Kasumi-1 (cell line): ENCODE measurements at regions not wholly inside any gene's neighbourhood (a gene's known extent, or its start where the extent isn't known, plus 50 kb on each side); places are given as distances from the start of the nearest gene placed in this dataset.

Experiments
- DNase-seq, 2 experiments: peaks; one replicate each; lab custom pipeline; 2025; lab: John Stamatoyannopoulos, UW

DNA sequence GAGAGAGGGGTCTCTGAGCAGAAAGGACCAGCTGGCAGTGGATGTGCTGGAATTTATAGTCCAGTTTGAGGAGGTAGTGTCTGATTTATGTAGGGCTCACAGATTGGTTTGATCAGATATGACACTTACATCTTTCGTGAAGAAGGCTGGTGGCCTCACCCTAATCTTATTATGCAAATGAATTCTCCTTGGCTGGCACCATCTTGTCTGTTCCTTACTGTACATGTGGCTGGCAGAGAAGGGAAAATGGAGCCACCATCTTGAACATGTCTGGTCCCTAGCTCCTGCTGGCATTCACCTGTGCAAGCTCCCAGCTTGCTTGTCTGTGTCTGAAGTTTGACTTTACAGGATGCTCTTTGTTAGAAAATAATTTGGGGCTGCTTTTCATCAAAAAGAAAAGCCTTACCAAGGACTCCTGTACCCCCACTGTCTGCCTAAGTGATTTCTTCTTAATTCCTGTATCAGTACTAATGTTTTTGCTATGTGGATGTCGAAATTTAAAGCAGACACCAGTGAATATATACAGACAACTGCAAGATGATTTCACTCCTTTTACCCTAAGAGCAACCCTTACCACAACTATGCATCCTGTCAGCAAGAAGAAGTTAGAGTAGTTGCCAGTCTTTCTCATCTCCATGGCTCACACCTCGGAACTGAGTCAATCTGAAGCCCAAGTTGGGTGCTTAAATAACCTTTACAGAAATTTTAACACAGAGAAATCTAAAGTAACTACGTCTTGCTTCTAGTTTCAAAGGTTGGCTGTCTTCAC is 322.0 kb upstream of the SEMA3D start:
- DNase-seq, result no peak

GRCh38 chr7:85498031-85498430 is 311.2 kb upstream of the SEMA3D start:
- no peak for DNase-seq

- DNase-seq, result no peak
These were observed 302.6 kb upstream of the SEMA3D start for GRCh38 chr7:85489498-85489897.

GRCh38 chr7:85488406-85488805 is 301.6 kb upstream of the SEMA3D start:
- no peak for DNase-seq

DNA sequence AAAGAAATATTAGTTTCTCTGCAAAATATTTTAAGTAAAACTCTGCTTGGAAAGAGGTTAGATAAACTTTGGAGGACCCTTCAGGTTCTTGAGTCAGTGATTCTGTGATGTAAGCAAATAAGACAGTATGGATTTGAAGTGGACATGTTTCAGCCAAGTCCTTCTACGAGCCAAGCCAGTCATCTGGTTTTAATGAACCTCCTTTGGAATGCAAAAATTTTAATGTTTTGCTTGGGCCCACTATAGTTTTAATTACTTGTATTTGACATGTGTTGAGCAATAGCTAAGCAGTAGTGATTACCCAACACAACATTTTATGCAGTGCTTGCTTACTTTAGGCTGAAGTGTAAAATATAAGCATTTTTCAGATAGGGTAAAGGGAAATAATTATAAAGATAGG is 296.3 kb upstream of the SEMA3D start:
- DNase-seq, result no peak

DNA sequence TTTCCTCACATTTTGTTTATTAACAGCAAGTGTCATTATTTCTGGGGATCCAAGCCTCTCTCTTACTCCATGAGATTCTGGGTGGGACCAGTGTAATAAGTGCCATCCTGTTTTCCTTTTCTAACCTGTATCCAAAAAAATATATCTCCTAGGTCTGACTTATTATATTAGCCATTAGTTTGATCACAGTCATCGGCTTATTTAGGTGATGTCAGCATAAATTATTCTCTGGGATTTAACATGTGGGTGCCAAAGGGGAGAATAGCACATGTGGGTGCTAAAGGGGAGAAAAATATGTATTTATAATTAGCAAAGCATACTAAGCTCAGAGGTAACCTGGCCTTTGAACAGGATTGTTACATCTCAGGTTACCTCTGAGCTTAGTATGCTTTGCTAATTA is 293.8 kb upstream of the SEMA3D start:
- no peak for DNase-seq

DNA sequence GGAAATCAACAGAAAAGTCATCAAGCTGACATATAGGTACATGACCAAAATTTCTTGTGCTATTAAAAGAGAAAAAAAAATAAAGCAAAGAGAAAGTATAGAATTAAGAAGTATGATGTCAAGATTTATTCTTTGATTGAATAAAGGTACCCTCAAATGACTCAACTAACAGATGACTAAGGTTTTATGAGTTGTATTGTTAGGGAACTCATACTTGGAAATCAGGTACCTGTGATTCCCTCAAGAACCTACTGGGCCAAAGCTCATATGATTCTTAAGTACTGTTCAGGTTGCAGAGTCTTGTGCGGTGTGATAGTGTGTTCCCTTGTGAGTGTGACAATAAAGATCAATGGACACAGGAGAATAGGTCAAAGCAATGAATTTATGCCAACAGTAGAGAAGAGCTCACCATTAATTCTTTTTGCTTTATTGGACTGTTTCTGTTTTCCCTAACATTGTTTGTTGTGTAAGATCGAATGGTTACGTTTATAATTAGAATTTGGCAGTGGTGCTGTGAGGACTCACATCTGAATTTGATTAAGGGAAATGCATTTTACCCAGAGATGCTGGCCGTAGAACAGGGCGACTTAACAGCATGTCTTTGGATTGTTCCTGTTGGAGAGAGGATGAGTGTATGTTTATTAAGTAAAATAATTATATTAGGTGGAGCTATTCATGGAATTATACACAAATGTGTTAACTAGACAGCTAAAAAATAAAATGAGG is 293.2 kb upstream of the SEMA3D start:
- DNase-seq, result no peak

GRCh38 chr7:85478530-85478929 is 291.7 kb upstream of the SEMA3D start:
- no peak for DNase-seq

DNA sequence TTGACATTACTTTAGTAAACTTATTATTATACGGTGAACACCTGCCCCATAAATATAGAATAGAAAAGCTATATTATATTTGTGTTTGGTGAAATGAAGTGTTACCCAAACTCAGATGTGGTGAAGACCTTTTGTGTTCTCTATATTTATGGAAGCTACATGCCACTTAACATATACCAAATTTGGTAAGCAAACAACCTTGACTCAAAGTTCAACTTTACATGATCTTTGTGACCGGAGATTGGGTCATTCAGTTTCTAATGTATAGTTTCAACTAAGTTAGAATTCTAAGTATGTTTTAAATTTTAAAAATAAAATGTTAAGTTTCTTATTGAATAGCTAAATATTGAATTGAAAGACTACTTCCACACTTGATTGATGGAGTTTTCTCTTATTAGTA is 288.6 kb upstream of the SEMA3D start:
- DNase-seq, result no peak

- DNase-seq, result no peak
These were observed 288.2 kb upstream of the SEMA3D start for GRCh38 chr7:85475071-85475470.

GRCh38 chr7:85474234-85474633 is 287.4 kb upstream of the SEMA3D start:
- no peak for DNase-seq

- DNase-seq, result peak; percentile 90 to 93
These were observed 284.9 kb upstream of the SEMA3D start for GRCh38 chr7:85471740-85472139.

DNA sequence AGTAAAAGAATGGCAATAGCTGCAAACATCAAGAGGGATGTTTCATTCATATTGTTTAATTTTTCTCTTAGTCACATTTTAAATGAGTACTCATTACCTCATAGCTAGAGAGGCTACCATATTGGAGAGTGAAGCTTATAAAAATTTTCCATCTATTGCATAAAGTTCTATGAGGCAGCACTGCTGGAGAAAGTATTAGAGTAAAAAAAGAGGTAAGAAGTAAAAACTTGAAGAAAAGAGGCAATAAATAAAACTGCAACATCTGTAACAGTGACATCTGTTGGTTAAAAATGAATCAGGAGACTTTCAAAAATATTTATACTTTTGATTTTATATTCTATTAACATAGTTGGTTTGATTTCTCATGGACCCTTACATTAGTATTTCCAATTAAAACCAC is 284.5 kb upstream of the SEMA3D start:
- peak; percentile 45 to 54 for DNase-seq

- no peak for DNase-seq
These were observed 282.7 kb upstream of the SEMA3D start for GRCh38 chr7:85469446-85470010.

DNA sequence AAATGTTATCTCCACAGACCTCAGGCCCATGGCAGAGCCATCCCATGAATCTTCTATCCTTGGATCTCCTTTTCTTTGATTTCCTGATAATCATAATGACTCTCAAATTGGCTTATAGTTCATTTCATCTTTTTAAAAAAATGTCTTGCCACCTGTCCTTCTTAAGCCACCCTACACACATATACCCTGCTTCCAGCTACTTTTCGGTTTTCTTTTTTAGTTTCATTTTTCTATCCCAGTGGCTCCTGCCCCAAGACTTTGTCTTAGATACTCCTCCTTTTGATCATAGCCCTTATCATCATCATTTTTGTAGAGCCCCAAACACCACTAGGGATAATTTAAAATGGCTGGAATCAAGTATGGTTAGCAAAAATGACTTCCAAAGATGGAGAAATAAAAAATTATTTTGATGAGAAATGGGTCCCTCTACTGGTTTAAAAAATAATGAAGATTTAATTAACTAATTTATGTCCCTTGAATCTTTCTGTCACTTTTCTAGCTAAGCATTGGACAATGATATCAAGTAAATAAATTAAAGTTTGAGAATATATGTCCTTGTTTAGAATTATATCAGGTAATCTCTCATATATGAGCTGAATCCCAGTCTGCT is 277.3 kb upstream of the SEMA3D start:
- DNase-seq, result peak; percentile 26 to 64

DNA sequence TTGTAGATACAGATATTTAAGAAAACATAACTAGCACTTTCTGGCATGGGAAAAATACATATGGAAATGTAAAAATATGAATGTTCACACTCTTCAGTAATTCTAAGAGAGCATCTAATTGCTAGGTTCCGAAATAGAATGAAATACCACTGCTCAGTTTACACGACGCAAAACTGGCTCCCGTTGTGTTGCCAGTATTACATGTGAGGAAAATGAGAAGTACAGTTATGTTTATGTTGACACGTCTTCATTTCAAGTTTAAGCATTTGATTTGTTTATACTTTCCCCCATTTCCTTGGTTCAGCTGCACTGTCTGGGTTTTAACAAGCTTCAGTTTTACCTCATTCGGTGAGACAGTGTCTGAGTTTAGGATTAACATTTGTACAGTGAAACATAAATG is 275.8 kb upstream of the SEMA3D start:
- DNase-seq, result no peak

DNA sequence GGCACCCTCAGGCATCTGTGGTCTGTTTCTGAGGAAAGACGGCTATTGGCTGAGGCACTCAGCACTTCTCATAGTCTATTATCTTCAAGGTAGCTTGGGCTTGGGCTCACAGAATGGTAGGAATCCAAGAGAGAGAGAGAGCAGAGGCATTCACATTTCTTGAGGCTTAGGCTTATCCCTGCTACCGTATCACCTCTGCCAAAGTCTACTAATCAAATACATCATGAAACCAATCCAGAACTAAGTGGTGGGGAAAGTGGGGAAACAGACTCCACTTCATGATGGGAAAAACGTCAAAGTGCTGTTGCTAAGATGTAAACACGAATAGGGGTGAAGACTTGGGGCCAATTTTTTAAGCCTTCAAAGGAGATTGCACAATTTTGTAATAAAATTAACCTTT is 271.1 kb upstream of the SEMA3D start:
- no peak for DNase-seq

GRCh38 chr7:85456254-85456653 is 269.4 kb upstream of the SEMA3D start:
- no peak for DNase-seq

DNA sequence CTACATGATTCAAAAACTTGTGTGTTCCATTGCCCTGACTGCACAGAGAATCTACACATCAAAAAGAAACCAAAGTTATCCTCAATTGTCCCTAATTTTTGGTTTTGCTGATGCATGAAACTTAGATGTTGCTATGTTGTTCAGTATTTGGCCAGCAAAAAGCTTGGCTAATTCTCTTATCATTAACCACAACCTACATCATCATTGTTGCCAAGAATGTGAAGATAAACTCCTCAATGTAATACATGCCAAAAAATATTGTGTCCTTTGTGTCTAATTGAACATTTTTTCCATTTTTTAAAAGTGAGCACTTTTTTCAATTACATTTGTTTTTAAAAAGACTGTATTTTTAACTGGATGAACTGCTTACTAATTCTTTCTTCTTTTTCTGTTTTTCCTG is 268.0 kb upstream of the SEMA3D start:
- no peak for DNase-seq

DNA sequence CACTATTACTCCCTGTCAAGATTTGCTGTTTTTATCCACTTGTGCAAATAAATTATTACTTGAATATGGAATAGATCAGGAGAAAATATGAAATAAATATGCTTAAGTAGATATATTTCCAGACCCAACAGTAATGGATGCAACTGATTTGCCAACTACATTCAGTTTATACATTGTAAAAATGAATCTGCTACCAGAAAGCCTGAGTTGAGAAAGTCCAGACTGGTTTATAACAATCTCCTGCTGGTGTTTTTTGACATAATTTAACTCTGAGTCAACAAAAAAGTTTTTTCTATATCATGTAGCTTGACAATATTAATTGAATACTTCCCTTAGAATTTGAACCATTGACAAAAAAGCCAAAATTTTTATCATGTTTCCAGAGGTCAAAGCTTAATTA is 265.8 kb upstream of the SEMA3D start:
- DNase-seq, result no peak

- no peak for DNase-seq
These were observed 262.6 kb upstream of the SEMA3D start for GRCh38 chr7:85449478-85449877.

- no peak for DNase-seq
These were observed 260.1 kb upstream of the SEMA3D start for GRCh38 chr7:85447004-85447403.

- DNase-seq, result no peak
These were observed 239.7 kb upstream of the SEMA3D start for GRCh38 chr7:85426487-85426960.
